Vagina (tissue), 2 donors: ENCODE measurements at regions not wholly inside any gene's neighbourhood (a gene's known extent, or its start where the extent isn't known, plus 50 kb on each side); places are given as distances from the start of the nearest gene placed in this dataset.

Experiments used
- POLR2AphosphoS5 ChIP-seq, 2 donors: sonication (generic); formaldehyde crosslinking; IDR thresholded peaks; one replicate each; pipeline ENCODE4 v1.9.0; 2017; ENCODE audit warnings: antibody characterized with exemption in 2 of 2, mild to moderate bottlenecking in 2 of 2, low read depth in 1 of 2; ENCODE audit not compliant: insufficient read depth in 1 of 2
- TF ChIP-seq, protein P1 (sequence below), 3 experiments: fragments of 450-650 bp in 2 of 3; fragments of 200-600 bp in 1 of 3; sonication (generic) in 1 of 3; IDR thresholded peaks; one replicate each; pipeline ENCODE4 v1.5.1; 2017 to 2019; ENCODE audit warnings: antibody characterized with exemption in 3 of 3, mild to moderate bottlenecking in 2 of 3, moderate library complexity in 2 of 3

GRCh38 chr18:11369556-11369955, 220.2 kb upstream of the PIEZO2 start:
- TF ChIP-seq, protein P1, sequence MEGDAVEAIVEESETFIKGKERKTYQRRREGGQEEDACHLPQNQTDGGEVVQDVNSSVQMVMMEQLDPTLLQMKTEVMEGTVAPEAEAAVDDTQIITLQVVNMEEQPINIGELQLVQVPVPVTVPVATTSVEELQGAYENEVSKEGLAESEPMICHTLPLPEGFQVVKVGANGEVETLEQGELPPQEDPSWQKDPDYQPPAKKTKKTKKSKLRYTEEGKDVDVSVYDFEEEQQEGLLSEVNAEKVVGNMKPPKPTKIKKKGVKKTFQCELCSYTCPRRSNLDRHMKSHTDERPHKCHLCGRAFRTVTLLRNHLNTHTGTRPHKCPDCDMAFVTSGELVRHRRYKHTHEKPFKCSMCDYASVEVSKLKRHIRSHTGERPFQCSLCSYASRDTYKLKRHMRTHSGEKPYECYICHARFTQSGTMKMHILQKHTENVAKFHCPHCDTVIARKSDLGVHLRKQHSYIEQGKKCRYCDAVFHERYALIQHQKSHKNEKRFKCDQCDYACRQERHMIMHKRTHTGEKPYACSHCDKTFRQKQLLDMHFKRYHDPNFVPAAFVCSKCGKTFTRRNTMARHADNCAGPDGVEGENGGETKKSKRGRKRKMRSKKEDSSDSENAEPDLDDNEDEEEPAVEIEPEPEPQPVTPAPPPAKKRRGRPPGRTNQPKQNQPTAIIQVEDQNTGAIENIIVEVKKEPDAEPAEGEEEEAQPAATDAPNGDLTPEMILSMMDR (IDR thresholded peaks at IDR 0.05): no peak
- no peak for TF ChIP-seq POLR2AphosphoS5 (IDR thresholded peaks at IDR 0.05; ENCODE audit: insufficient read depth in 1 of 2, low read depth in 1 of 2)
